Panc1 (cell line): ENCODE measurements at regions not wholly inside any gene's neighbourhood (a gene's known extent, or its start where the extent isn't known, plus 50 kb on each side); places are given as distances from the start of the nearest gene placed in this dataset.

Experiments used
- POLR2AphosphoS5 ChIP-seq: IDR thresholded peaks from 2 replicates; pipeline ENCODE4 v1.6.1; 2012; ENCODE audit warnings: mild to moderate bottlenecking, low read depth, low read length, moderate library complexity
- SIN3A ChIP-seq: IDR thresholded peaks from 2 replicates; pipeline ENCODE4 v1.6.1; 2012; ENCODE audit warnings: low read depth, mild to moderate bottlenecking, low read length, moderate library complexity, borderline replicate concordance; ENCODE audit not compliant: insufficient read depth
- TF ChIP-seq, protein P1 (sequence below): fragments of 450-650 bp; IDR thresholded peaks from 2 replicates; pipeline ENCODE4 v1.5.1; 2017; ENCODE audit warnings: mild to moderate bottlenecking
- TF ChIP-seq, protein P2 (sequence below), 2 experiments: IDR thresholded peaks; 2 replicates each; pipeline ENCODE4 v1.6.1; 2011 to 2012; ENCODE audit warnings: low read depth in 2 of 2, control low read depth in 1 of 2, low read length in 1 of 2, mild to moderate bottlenecking in 1 of 2, moderate library complexity in 1 of 2; ENCODE audit not compliant: insufficient read depth in 1 of 2

DNA sequence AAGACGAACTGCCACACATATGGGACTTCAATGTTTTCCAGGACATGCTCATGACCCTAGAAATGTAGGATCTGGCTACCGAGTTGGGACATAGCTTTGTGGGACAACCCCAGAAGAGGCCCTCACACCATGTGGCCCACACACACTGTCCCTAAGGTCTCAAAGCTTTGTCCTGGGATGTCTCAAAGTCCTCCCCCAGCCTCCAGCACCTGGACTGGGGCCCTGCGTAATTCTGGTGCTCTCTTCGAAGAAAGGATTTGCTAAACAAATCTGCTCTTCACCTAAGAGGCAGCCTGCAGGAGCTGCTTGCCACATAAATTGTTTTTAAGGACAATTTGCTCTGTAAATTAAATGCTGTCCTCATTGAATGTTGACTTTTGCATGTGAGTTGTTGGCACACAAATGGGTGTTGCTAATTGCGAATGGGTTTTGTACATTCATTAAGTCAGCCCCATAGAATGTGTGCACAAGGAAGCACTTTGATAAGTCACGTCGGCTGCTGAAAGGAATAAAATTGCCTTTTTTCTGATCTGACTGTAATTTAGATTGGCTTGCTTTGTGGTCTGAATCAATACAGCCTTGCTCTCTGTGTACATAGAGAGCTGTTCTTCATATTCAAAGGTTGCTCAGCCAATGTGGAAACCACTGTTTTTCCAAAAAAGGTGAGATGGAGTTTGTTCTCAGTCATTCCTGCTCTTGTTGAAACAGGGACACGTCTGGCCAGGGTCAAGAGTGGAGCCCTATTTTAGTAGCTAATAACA lies 161.6 kb upstream of the PWP1 start:
- TF ChIP-seq, protein P1, sequence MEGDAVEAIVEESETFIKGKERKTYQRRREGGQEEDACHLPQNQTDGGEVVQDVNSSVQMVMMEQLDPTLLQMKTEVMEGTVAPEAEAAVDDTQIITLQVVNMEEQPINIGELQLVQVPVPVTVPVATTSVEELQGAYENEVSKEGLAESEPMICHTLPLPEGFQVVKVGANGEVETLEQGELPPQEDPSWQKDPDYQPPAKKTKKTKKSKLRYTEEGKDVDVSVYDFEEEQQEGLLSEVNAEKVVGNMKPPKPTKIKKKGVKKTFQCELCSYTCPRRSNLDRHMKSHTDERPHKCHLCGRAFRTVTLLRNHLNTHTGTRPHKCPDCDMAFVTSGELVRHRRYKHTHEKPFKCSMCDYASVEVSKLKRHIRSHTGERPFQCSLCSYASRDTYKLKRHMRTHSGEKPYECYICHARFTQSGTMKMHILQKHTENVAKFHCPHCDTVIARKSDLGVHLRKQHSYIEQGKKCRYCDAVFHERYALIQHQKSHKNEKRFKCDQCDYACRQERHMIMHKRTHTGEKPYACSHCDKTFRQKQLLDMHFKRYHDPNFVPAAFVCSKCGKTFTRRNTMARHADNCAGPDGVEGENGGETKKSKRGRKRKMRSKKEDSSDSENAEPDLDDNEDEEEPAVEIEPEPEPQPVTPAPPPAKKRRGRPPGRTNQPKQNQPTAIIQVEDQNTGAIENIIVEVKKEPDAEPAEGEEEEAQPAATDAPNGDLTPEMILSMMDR, result no peak
- no peak for TF ChIP-seq POLR2AphosphoS5
- TF ChIP-seq, protein P2, sequence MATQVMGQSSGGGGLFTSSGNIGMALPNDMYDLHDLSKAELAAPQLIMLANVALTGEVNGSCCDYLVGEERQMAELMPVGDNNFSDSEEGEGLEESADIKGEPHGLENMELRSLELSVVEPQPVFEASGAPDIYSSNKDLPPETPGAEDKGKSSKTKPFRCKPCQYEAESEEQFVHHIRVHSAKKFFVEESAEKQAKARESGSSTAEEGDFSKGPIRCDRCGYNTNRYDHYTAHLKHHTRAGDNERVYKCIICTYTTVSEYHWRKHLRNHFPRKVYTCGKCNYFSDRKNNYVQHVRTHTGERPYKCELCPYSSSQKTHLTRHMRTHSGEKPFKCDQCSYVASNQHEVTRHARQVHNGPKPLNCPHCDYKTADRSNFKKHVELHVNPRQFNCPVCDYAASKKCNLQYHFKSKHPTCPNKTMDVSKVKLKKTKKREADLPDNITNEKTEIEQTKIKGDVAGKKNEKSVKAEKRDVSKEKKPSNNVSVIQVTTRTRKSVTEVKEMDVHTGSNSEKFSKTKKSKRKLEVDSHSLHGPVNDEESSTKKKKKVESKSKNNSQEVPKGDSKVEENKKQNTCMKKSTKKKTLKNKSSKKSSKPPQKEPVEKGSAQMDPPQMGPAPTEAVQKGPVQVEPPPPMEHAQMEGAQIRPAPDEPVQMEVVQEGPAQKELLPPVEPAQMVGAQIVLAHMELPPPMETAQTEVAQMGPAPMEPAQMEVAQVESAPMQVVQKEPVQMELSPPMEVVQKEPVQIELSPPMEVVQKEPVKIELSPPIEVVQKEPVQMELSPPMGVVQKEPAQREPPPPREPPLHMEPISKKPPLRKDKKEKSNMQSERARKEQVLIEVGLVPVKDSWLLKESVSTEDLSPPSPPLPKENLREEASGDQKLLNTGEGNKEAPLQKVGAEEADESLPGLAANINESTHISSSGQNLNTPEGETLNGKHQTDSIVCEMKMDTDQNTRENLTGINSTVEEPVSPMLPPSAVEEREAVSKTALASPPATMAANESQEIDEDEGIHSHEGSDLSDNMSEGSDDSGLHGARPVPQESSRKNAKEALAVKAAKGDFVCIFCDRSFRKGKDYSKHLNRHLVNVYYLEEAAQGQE (IDR thresholded peaks at IDR 0.05; ENCODE audit: insufficient read depth in 1 of 2, low read depth in 2 of 2, low read length in 1 of 2), result no peak
- TF ChIP-seq SIN3A, result no peak
